Neural cell (in vitro differentiated cells): ENCODE measurements at regions not wholly inside any gene's neighbourhood (a gene's known extent, or its start where the extent isn't known, plus 50 kb on each side); places are given as distances from the start of the nearest gene placed in this dataset.

Experiments used
- H2AFZ ChIP-seq: fragments of 200-600, 300-800 bp; sonication (generic), shearing (Covaris generic); 2 replicates; pipeline ENCODE4 v1.6.0; 2014; ENCODE audit warnings: low read depth, mild to moderate bottlenecking, antibody characterized with exemption, low read length, moderate library complexity
- H3F3A ChIP-seq: fragments of 200-600 bp; shearing (Covaris generic); 2 replicates; pipeline ENCODE4 v1.6.1; 2016; ENCODE audit warnings: mild to moderate bottlenecking, moderate library complexity, mixed read lengths, antibody characterized with exemption, low read length; ENCODE audit not compliant: insufficient read depth, poor library complexity, severe bottlenecking
- H3K27ac ChIP-seq: fragments of 200-600, 300-800 bp; sonication (generic), shearing (Covaris generic); 2 replicates; pipeline ENCODE4 v1.5.1; 2014; ENCODE audit warnings: mild to moderate bottlenecking, low read length, moderate library complexity
- H3K27me3 ChIP-seq: fragments of 300-800, 200-600 bp; sonication (generic), shearing (Covaris generic); 2 replicates; pipeline ENCODE4 v1.6.0; 2014; ENCODE audit warnings: mild to moderate bottlenecking, low read depth, low read length, moderate library complexity; ENCODE audit not compliant: insufficient read depth
- H3K36me3 ChIP-seq: fragments of 300-800, 200-600 bp; sonication (generic), shearing (Covaris generic); 2 replicates; pipeline ENCODE4 v1.5.1; 2014; ENCODE audit warnings: mild to moderate bottlenecking, antibody characterized with exemption, low read length, moderate library complexity; ENCODE audit not compliant: insufficient read depth
- H3K4me2 ChIP-seq: fragments of 300-800, 200-600 bp; sonication (generic), shearing (Covaris generic); 2 replicates; pipeline ENCODE4 v1.6.0; 2014; ENCODE audit warnings: mild to moderate bottlenecking, low read length
- H3K4me3 ChIP-seq: fragments of 300-800, 200-600 bp; sonication (generic), shearing (Covaris generic); 2 replicates; pipeline ENCODE4 v1.5.1; 2014; ENCODE audit warnings: mild to moderate bottlenecking, low read length, moderate library complexity
- H3K79me2 ChIP-seq: fragments of 200-600 bp; shearing (Covaris generic); replicated peaks from 2 replicates; pipeline ENCODE4 v1.6.0; 2014; ENCODE audit warnings: mild to moderate bottlenecking, low read length, moderate library complexity; ENCODE audit not compliant: insufficient read depth
- H3K9ac ChIP-seq: fragments of 300-800, 200-600 bp; sonication (generic), shearing (Covaris generic); 2 replicates; pipeline ENCODE4 v1.6.1; 2016; ENCODE audit warnings: mild to moderate bottlenecking, low read length, mixed read lengths
- H3K9me2 ChIP-seq: fragments of 200-600 bp; shearing (Covaris generic); 2 replicates; pipeline ENCODE4 v1.6.1; 2016; ENCODE audit warnings: mild to moderate bottlenecking, low read length, mixed read lengths; ENCODE audit not compliant: insufficient read depth
- H3K9me3 ChIP-seq: fragments of 200-600, 300-800 bp; sonication (generic), shearing (Covaris generic); 2 replicates; pipeline ENCODE4 v1.6.1; 2016; ENCODE audit warnings: mild to moderate bottlenecking, mixed run types, low read length, moderate library complexity, mixed read lengths
- H4K20me1 ChIP-seq: fragments of 200-600 bp; shearing (Covaris generic); 2 replicates; pipeline ENCODE4 v1.6.1; 2016; ENCODE audit warnings: mild to moderate bottlenecking, mixed run types; ENCODE audit not compliant: insufficient read depth
- CTCF ChIP-seq: fragments of 450-650 bp; IDR thresholded peaks from 2 replicates; pipeline ENCODE4 v1.5.1; 2014; ENCODE audit warnings: antibody characterized with exemption, mild to moderate bottlenecking, moderate library complexity; ENCODE audit not compliant: poor library complexity, severe bottlenecking
- EP300 ChIP-seq: fragments of 450-650 bp; conservative IDR thresholded peaks from 2 replicates; pipeline ENCODE4 v1.6.1; 2014; ENCODE audit warnings: antibody characterized with exemption, mild to moderate bottlenecking, moderate library complexity; ENCODE audit not compliant: poor library complexity, severe bottlenecking
- EZH2 ChIP-seq: fragments of 200-600, 300-800 bp; shearing (Covaris generic), sonication (generic); IDR thresholded peaks from 2 replicates; pipeline ENCODE4 v1.6.1; 2014; ENCODE audit warnings: antibody characterized with exemption, low read length, borderline replicate concordance, mild to moderate bottlenecking; ENCODE audit not compliant: insufficient read depth, poor library complexity, severe bottlenecking
- MXI1 ChIP-seq: fragments of 450-650 bp; conservative IDR thresholded peaks from 2 replicates; pipeline ENCODE4 v1.6.1; 2014; ENCODE audit warnings: antibody characterized with exemption, mild to moderate bottlenecking; ENCODE audit not compliant: poor library complexity, severe bottlenecking
- POLR2AphosphoS5 ChIP-seq: IDR thresholded peaks from 2 replicates; pipeline ENCODE4 v1.6.1; 2012
- RAD21 ChIP-seq: fragments of 450-650 bp; conservative IDR thresholded peaks from 2 replicates; pipeline ENCODE4 v1.6.1; 2014; ENCODE audit warnings: antibody characterized with exemption, mild to moderate bottlenecking, moderate library complexity
- REST ChIP-seq: IDR thresholded peaks from 2 replicates; pipeline ENCODE4 v1.6.1; 2012; ENCODE audit warnings: borderline replicate concordance
- SMC3 ChIP-seq: fragments of 450-650 bp; conservative IDR thresholded peaks from 2 replicates; pipeline ENCODE4 v1.6.1; 2014; ENCODE audit warnings: antibody characterized with exemption, mild to moderate bottlenecking, moderate library complexity; ENCODE audit not compliant: poor library complexity
- TAF1 ChIP-seq: IDR thresholded peaks from 2 replicates; pipeline ENCODE4 v1.6.1; 2012; ENCODE audit warnings: low read depth

- Histone ChIP-seq H3K9me3 (no peaks in the 10 kb centered on the region), H3K36me3 (no peaks in the 10 kb centered on the region), H4K20me1 (no peaks in the 10 kb centered on the region), H3K27ac (no peak overlapping the region), H3K9me2 (no peaks in the 10 kb centered on the region), H3K4me2 (no peak overlapping the region), H3K27me3 (no peaks in the 10 kb centered on the region), H3F3A (no peaks in the 10 kb centered on the region), H3K9ac (no peak overlapping the region), H2AFZ (no peak overlapping the region), H3K79me2 (no peaks in the 10 kb centered on the region), H3K4me3 (no peak overlapping the region)
- TF ChIP-seq REST (no peak), SMC3 (no peak), RAD21 (no peak), POLR2AphosphoS5 (no peak), EP300 (no peak), CTCF (no peak), EZH2 (no peak), MXI1 (no peak), TAF1 (no peak)
Observed at GRCh38 chr7:110257673-110258072, 833.3 kb upstream of the LRRN3 start.

- TF ChIP-seq POLR2AphosphoS5 (no peak), SMC3 (no peak), EP300 (no peak), TAF1 (no peak), CTCF (no peak)
- no peak overlapping the region for H3K9ac ChIP-seq
- H4K20me1 ChIP-seq, result no peaks in the 10 kb centered on the region
- no peaks in the 10 kb centered on the region for H3K36me3 ChIP-seq
- H3K79me2 ChIP-seq, result no peaks in the 10 kb centered on the region
- no peaks in the 10 kb centered on the region for H3K9me2 ChIP-seq
- no peaks in the 10 kb centered on the region for H3K27me3 ChIP-seq
- no peak overlapping the region for H3K4me3 ChIP-seq
- no peaks in the 10 kb centered on the region for H3K9me3 ChIP-seq
- no peak overlapping the region for H3K27ac ChIP-seq
- H3F3A ChIP-seq, result no peaks in the 10 kb centered on the region
- no peak overlapping the region for H3K4me2 ChIP-seq
- H2AFZ ChIP-seq, result no peak overlapping the region
Observed at GRCh38 chr7:110262251-110262650, 828.7 kb upstream of the LRRN3 start.
